ENCODE measurements at regions not wholly inside any gene's neighbourhood (a gene's known extent, or its start where the extent isn't known, plus 50 kb on each side); places are given as distances from the start of the nearest gene placed in this dataset.
A peak's percentile ranks its signal among the peaks of the same experiment; 100 is the strongest.
"Not testable (repeated sequence)": the region's sequence is repeated elsewhere in the genome, so short reads cannot be mapped to it uniquely, and the experiment has no call there.

DNA sequence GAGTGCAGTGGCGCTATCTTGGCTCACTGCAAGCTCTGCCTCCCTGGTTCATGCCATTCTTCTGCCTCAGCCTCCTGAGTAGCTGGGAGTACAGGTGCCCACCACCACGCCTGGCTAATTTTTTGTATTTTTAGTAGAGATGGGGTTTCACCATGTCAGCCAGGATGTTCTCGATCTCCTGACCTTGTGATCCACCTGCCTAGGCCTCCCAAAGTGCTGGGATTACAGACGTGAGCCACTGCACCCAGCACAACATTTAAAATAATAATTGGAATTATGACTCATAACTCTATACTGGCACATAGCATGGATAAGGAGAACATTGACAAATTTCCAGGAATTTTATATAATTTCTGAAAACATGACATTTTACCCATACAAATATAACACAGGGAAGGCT is 54.2 kb downstream of the DBET start:
- DNase-seq (ENCODE audit: low spot score) = not testable (repeated sequence)

DNA sequence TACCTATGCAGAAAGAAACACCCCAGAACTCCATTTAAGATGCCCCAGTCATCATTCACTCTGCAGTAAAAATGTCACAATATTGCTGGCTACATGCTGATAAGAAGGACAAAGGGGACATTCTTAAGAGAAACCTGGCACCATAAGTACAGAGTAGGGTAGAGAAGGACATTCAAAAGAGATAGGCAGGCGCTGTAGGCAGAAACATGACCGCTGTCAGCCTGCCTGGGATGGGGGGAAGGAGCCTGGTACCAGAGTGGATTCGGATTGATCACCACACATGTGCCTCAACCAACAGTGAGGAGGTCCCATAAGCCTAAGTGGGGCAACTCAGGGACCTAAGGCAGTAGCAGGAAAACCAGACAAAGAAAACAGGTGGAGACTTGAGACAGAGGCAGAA is 54.1 kb upstream of the DUX4 start:
- not testable (repeated sequence) for DNase-seq (ENCODE audit: low spot score)

- not testable (repeated sequence) for DNase-seq (ENCODE audit: low spot score)
These were observed 53.5 kb upstream of the DUX4 start for GRCh38 chr4:190120111-190120514.

DNA sequence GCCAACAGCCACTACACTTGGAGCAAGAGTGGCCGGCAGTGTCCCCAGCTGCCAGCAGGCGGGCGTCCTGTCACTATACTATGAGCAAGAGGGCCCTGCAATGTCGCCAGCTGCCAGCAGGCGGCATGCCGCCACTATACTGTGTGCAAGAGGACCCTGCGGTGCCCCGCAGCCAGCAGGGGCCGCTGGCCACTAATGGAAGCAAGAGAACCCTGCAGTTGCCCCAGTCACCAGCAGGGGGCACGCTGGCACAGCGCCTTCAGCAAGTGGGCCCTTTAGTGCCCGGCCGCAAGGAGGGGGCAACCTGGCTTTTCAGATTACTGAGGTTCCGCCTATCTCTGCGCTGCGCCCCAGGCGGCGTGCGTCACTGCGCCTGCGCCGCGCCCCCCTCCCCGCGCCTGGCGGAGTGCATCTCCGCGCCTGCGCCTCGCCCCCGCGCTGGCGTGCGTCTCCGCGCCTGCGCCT is 53.0 kb upstream of the DUX4 start:
- DNase-seq (ENCODE audit: low spot score) = not testable (repeated sequence)

GRCh38 chr4:190121076-190121671 is 52.4 kb upstream of the DUX4 start:
- not testable (repeated sequence) for DNase-seq (ENCODE audit: low spot score)

GRCh38 chr4:190121759-190122158 is 51.8 kb upstream of the DUX4 start:
- peak; percentile 1 for DNase-seq (ENCODE audit: low spot score)

GRCh38 chr4:190122161-190123142 is 51.1 kb upstream of the DUX4 start:
- not testable (repeated sequence) for DNase-seq (ENCODE audit: low spot score)
